Mucosa of stomach (tissue), 1 donor: ENCODE measurements at regions not wholly inside any gene's neighbourhood (a gene's known extent, or its start where the extent isn't known, plus 50 kb on each side); places are given as distances from the start of the nearest gene placed in this dataset.

ENCODE experiments used
- H3K27me3 ChIP-seq: one replicate; pipeline ENCODE4 v1.7.0; 2013; ENCODE audit warnings: mild to moderate bottlenecking, low read length; ENCODE audit not compliant: control insufficient read depth, insufficient read depth
- H3K36me3 ChIP-seq: one replicate; pipeline ENCODE4 v1.7.0; 2013; ENCODE audit warnings: low read length; ENCODE audit not compliant: control insufficient read depth, insufficient read depth
- H3K4me1 ChIP-seq: one replicate; pipeline ENCODE4 v1.7.0; 2013; ENCODE audit warnings: mild to moderate bottlenecking, low read length; ENCODE audit not compliant: control insufficient read depth, insufficient read depth
- H3K4me3 ChIP-seq: one replicate; pipeline ENCODE4 v1.7.0; 2013; ENCODE audit warnings: low read length
- H3K9ac ChIP-seq: one replicate; pipeline ENCODE4 v1.7.0; 2013; ENCODE audit warnings: mild to moderate bottlenecking, low read length, moderate library complexity
- H3K9me3 ChIP-seq: one replicate; pipeline ENCODE4 v1.7.0; 2013; ENCODE audit warnings: mild to moderate bottlenecking, low read length, moderate library complexity; ENCODE audit not compliant: control insufficient read depth
- donor health status: Pancreatic carcinoma.

DNA sequence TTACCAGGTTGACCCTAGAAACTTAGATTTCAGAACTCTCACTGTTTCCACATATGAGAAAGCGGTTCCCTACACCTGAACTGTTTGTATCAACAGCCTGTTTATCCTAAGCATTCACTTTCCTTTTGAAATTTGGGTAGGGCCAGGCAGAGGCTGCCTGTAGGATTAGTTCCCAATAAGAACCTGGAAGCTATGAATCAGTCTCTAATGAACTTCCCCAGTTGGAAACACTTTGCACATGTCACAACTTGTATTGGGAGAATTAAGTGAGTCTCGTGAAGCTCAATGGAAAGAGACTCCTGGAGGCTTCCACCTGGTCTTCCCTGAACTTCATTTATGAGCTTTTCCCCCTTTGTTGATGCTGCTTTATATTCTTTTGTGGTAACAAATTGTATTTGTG is 486.6 kb upstream of the HS6ST1 start:
- Histone ChIP-seq H3K36me3 (no peaks in the 10 kb centered on the region), H3K4me1 (no peaks in the 10 kb centered on the region), H3K9ac (no peak overlapping the region)

DNA sequence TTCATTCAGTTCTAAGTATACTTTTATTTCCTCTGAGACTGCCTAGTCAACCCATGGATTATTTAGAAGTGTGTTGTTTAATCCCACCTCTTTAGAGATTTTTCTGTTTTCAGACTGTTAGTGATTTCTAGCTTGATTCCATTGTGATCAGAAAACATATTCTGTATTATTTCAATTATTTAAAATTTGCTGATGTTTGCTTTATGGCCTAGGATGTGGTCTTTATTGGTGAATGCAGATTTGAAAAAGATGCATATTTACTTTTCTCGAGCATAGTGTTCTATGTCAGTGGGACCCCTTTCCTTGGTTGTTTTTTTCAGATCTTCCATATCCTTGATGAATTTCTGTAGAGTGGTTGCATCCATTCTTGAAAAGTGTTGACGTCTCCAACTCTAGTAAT is 487.2 kb upstream of the HS6ST1 start:
- H3K27me3 ChIP-seq, result no peaks in the 10 kb centered on the region
- no peak overlapping the region for H3K9ac ChIP-seq
- H3K36me3 ChIP-seq, result no peaks in the 10 kb centered on the region
- H3K4me3 ChIP-seq, result no peak overlapping the region
- no peaks in the 10 kb centered on the region for H3K4me1 ChIP-seq
- H3K9me3 ChIP-seq, result no peaks in the 10 kb centered on the region

More for the DNA sequence above, 486.6 kb upstream of the HS6ST1 start:
- H3K4me3 ChIP-seq, result no peak overlapping the region
- no peaks in the 10 kb centered on the region for H3K9me3 ChIP-seq
- no peaks in the 10 kb centered on the region for H3K27me3 ChIP-seq

DNA sequence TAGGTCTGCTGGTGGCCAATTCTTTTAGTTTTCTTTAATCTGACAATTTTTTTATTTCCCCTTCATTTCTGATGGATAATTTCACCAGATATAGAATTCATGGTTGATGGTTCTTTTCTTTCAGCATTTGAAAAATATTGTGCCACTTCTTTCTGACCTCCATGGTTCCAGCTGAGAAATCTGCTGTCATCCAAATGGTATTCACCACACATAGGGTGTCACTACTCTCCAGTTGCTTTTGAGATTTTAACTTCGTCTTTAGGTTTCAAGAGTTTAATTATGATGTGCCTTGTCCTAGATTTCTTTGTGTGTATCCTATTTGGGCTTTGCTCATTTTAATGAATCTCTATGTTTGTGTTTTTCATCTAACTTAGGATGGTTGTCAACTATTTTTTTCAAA is 488.6 kb upstream of the HS6ST1 start:
- no peak overlapping the region for H3K9ac ChIP-seq

DNA sequence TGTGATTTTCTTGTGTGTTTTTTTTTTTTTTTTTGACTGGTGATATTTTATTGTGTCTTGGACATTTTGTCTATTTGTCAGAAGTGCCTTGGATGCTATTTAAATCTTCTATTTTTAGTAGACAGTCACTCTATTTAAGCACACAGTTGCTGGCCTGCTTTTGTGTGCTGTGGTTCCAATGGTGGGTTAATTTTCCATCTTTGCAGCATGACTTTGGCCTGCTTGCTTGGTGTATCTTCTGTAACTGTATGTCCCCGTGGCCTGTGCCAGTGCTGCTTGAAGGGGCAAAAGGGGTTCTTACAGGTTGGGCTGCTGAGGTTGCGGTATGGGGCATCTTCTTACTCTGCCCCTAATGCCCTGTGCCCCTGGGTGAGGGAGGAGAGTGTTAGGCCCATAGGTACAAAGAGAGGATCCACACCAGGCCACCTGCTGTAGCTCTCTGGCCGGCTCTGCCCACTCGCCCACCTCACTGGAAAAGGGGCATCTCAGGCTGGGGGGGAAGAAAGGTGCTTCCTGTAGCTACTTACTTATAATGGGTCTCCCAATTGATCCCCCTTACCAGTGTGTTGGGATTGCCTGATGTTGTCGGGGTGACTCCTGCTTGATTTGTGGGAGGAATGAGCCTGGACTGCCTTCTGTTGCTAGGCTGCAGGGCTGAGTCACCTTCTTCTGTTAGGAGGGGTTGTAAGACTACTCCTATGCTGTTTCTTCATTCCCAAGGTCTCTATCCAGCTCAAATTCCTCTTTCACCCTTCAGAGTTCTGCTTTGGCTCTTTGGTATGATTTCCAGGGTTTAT is 490.0 kb upstream of the HS6ST1 start:
- Histone ChIP-seq H3K9ac (no peak overlapping the region), H3K27me3 (no peaks in the 10 kb centered on the region), H3K9me3 (no peaks in the 10 kb centered on the region), H3K36me3 (no peaks in the 10 kb centered on the region), H3K4me3 (no peak overlapping the region), H3K4me1 (no peaks in the 10 kb centered on the region)

More for the DNA sequence above, 488.6 kb upstream of the HS6ST1 start:
- no peak overlapping the region for H3K4me3 ChIP-seq
- no peaks in the 10 kb centered on the region for H3K36me3 ChIP-seq
- H3K27me3 ChIP-seq, result no peaks in the 10 kb centered on the region
- H3K4me1 ChIP-seq, result no peaks in the 10 kb centered on the region
- no peaks in the 10 kb centered on the region for H3K9me3 ChIP-seq

DNA sequence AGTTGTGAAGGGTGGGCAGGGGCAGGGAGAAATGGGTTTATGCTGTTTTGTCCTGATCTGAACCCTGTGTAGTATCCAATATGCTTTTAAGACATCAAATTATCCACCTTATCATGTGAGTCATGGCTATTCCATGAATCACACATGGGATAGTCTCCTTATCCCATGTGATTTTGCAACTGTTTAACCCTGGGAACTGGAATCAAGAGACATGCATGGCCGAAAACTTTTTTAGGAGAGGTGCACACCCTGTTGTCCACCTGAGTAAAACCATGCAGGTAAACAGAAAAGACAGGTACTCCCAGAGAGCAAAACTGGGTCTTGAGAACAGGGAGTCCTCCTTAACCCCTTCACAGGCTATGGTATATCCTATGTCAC is 490.6 kb upstream of the HS6ST1 start:
- no peak overlapping the region for H3K4me3 ChIP-seq

DNA sequence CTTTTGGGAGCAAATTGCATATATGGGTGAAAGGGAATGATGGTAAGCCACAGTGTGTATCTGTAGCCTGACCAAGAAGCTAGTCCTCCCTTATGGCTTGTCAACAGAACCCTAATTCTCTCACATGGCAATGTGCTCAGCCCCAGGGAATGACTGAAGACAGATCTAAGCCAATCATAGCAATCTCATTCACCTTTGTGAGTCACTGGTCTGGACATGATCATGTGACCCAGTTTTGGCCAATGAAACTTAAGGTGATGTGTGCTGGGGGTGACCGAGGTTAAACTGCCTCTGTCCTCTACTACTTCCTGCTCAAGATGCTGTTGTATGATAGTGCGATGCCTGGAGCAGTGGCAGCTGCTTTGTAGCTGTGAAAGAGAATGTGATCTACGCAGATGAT is 491.2 kb upstream of the HS6ST1 start:
- no peaks in the 10 kb centered on the region for H3K27me3 ChIP-seq
- no peaks in the 10 kb centered on the region for H3K36me3 ChIP-seq
- H3K9ac ChIP-seq, result no peak overlapping the region
- no peaks in the 10 kb centered on the region for H3K4me1 ChIP-seq
- no peak overlapping the region for H3K4me3 ChIP-seq
- H3K9me3 ChIP-seq, result no peaks in the 10 kb centered on the region

More for the DNA sequence above, 490.6 kb upstream of the HS6ST1 start:
- no peak overlapping the region for H3K9ac ChIP-seq
- no peaks in the 10 kb centered on the region for H3K9me3 ChIP-seq
- no peaks in the 10 kb centered on the region for H3K27me3 ChIP-seq
- no peaks in the 10 kb centered on the region for H3K4me1 ChIP-seq
- H3K36me3 ChIP-seq, result no peaks in the 10 kb centered on the region

DNA sequence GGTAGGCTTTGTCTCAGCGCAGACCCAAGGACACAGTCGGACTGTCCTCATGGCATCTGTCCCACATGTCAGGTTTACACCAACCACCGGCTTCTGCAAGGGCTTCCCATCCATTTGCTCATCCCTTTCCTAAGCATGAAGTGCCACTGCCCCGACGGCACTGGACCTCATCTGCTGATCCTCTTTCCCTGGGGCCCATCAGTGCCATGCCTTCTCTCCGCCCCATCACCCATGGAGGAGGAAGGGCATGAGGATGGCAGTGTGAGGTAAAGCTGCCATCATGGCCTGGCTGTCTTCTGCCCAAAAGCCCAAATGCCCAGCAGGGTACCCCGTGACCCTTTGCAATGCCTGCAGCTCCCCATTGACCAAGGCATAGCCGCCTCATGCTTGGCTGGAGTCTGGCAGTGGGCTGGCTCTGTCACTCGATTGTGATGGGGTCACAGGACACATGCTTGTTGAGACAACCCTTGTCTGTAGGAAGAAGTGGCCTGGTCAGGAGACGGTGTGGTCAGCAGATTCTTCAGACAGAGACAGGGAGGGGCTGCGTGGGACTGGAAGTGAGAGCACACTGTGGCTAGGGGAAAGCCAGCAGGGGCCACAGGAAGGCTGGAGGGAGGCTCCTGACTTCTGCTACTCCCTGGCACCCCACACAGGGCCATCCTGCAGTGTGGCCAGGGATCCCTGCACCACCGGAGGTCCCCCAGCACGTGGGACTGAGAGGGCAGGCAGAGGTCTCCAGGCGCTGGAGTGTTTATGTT is 493.7 kb upstream of the HS6ST1 start:
- Histone ChIP-seq H3K36me3 (no peaks in the 10 kb centered on the region), H3K4me1 (no peaks in the 10 kb centered on the region), H3K9me3 (no peaks in the 10 kb centered on the region), H3K4me3 (no peak overlapping the region), H3K27me3 (no peaks in the 10 kb centered on the region), H3K9ac (no peak overlapping the region)

DNA sequence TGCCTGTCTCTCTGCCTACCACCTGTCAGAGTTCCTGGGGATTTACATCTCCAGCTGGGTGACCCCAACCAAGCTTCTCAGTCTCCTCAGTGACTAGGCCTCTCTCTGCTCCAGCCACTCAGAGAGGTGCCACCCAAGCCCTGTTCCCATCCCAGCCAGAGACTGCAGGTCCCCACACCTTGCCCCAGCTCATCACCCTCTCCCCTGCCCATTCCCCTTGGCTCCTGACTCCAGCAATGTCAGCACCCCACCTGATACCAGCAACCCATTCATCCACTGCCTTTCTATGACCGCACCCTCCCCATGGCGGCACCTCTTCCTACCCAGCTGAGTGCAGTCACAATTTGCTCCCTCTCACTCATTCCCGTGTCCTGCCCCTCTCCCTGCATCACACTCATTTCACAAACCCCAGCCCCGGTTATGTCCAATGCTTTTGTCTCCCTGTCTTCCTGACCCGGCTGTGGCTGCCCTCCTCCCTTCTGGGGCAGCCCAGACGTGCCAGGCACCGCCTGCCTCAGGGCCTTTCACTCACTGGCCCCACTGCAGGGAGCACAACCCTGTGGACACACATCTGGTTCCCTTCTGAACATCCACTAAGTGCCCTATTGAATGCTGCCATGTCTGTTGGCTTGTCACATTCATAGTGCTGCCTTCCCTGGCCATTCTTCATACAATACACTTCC is 494.8 kb upstream of the HS6ST1 start:
- Histone ChIP-seq H3K36me3 (no peaks in the 10 kb centered on the region), H3K9ac (no peak overlapping the region), H3K4me3 (no peak overlapping the region), H3K27me3 (no peaks in the 10 kb centered on the region), H3K9me3 (no peaks in the 10 kb centered on the region), H3K4me1 (no peaks in the 10 kb centered on the region)

DNA sequence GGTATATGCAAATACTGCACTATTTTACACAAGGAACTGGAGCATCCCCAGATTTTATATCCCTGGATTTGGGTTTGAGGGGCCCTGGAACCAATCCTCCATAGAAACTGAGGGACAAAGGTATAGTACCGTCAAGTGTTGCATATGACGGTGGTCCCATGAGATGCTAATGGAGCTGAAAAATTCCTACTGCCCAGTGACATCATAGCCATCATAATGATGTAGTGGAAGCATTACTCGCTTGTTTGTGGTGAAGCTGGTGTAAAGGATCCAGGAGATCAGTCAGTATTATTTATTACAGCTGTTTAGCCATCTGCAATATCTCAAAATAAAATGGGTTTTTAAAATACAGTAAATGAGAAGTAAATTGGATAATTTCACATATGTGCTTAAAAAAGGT is 496.6 kb upstream of the HS6ST1 start:
- H3K4me3 ChIP-seq, result no peak overlapping the region
- H3K9me3 ChIP-seq, result no peaks in the 10 kb centered on the region
- H3K9ac ChIP-seq, result no peak overlapping the region
- H3K4me1 ChIP-seq, result no peaks in the 10 kb centered on the region
- H3K36me3 ChIP-seq, result no peaks in the 10 kb centered on the region
- no peaks in the 10 kb centered on the region for H3K27me3 ChIP-seq

DNA sequence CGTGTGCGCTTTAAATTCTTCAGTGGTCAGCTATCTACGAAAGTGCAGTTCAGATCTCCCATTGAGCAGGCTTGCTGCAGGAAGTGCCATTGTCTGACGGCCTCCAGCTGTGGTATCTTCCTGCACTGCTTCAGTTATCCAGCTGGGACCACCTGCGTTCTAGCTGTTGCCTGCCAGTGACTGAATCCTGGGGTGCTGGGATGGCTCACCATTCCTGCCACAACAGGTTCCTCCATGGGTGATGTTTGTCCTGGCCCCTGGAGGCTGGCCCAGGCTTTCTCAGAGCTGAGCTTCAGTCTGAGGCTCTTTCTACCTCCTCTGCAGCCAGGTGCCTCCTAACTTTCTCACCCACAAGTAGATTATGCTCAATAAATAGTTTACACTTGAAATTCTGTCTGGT is 498.5 kb upstream of the HS6ST1 start:
- H3K4me1 ChIP-seq, result no peaks in the 10 kb centered on the region
- H3K36me3 ChIP-seq, result no peaks in the 10 kb centered on the region
- no peak overlapping the region for H3K9ac ChIP-seq
- no peak overlapping the region for H3K4me3 ChIP-seq
- H3K27me3 ChIP-seq, result no peaks in the 10 kb centered on the region
- H3K9me3 ChIP-seq, result no peaks in the 10 kb centered on the region

DNA sequence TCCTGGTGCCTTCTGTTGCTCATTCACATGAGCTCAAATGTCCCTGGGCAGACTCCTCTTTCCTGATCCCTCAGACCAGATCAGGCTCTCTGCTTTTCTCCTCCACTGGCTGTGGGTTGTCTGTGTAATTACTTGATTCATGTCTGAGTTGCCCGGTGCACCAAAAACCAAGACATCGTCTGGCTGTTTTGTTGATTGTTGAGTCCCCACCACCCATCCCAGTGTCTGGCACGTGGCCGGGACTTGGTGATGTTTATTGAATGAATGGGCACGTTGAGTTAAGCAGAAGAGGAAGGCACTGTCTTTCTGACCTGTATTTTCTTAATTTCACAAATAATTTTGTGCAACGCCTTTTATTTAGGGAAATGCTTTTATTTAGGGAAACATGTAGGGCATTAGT is 499.1 kb upstream of the HS6ST1 start:
- Histone ChIP-seq H3K4me1 (no peaks in the 10 kb centered on the region), H3K36me3 (no peaks in the 10 kb centered on the region), H3K9me3 (no peaks in the 10 kb centered on the region), H3K27me3 (no peaks in the 10 kb centered on the region), H3K4me3 (no peak overlapping the region), H3K9ac (no peak overlapping the region)

DNA sequence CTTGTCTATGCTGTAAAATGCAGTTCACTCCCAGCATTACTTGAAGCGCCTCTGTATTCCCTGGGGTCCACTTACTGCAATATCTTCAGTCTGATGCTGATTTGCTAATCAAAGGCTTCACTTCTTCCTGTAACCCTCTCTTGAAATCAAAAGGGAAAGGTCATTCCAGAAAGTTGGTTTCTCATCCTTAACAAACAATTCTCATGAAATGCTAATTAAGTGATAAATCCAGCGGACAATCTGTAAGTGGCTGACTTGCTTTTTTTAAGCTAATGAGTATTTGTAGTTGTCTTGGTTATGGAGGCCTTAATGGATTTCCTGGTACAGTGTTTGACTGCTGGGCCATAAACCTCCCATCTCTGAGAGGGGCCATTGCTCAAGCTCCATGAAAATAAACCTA is 499.6 kb upstream of the HS6ST1 start:
- Histone ChIP-seq H3K4me3 (no peak overlapping the region), H3K27me3 (no peaks in the 10 kb centered on the region), H3K36me3 (no peaks in the 10 kb centered on the region), H3K9me3 (no peaks in the 10 kb centered on the region), H3K4me1 (no peaks in the 10 kb centered on the region), H3K9ac (no peak overlapping the region)
